ENCODE measurements at regions not wholly inside any gene's neighbourhood (a gene's known extent, or its start where the extent isn't known, plus 50 kb on each side); places are given as distances from the start of the nearest gene placed in this dataset.

DNA sequence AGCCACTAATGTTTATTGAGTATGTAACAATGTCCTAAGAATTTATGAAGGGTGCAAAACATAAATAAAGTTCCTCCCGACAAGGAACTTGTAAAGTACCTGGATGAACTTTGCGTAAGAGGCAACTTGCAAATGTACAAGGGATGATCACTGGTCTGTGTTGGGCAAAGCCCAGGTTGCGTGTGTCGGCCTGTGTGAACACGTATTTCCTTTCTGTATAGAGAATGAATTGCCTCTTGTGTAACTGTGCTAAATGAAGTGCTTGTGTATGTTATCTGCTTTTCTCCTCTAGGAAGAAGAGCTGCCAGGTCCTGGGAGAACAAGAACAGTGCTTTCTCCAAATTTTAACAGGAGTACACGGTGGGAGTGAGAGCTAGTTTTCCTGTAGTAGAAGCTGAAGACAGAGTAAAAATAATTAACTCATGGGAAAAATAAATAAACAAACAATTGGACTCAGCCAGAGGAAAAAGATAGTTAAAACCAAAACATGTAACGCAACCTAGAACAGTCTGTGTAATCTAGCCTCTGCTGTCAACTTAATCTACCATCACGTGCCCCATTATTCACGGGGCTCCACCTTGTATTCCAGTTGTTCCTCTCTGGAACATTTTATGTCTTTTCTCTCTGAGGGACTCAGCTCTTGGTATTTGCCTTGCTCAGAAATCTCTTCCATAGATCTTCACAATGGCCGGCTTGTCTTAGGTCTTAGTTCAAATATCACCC lies 83.7 kb upstream of the RASGRP1 start:
- 92% methylated on average over 10 of the region's 10 CpGs; no CpG with 5 or more reads in 1 of the 2 experiments for WGBS, 2 experiments (ENCODE audit: extremely low coverage in 1 of 2, insufficient coverage in 1 of 2, insufficient read length in 1 of 2, insufficient replicate concordance in 2 of 2, low coverage in 1 of 2, low lambda C conversion rate in 2 of 2, missing lambda C conversion rate in 1 of 2)
- ChIA-PET POLR2A (ENCODE audit: partially characterized antibody) (no interaction called here), CTCF (ENCODE audit: partially characterized antibody) (interaction anchor here (0.6 to 7.1 kb wide), 24 partner anchors 10 to 333 kb away, joined by 3 to 40 read pairs (median 4); partner anchors contain the start of gene RASGRP1)
- TF ChIP-seq EGR1 (IDR thresholded peaks at IDR 0.05; ENCODE audit: borderline replicate concordance, low read depth, low read length) (no peak), PHF8 (conservative IDR thresholded peaks at IDR 0.05; ENCODE audit: low read depth, low read length) (no peak), RBBP5 (IDR thresholded peaks at IDR 0.05; ENCODE audit: borderline replicate concordance, low read depth, low read length) (no peak), ATF3 (IDR thresholded peaks at IDR 0.05; ENCODE audit: insufficient read depth, low read depth, low read length) (no peak), RFX5 (IDR thresholded peaks at IDR 0.05; ENCODE audit: borderline replicate concordance, low read depth, low read length) (no peak), CHD2 (IDR thresholded peaks at IDR 0.05; ENCODE audit: low read length) (no peak), SP4 (IDR thresholded peaks at IDR 0.05; ENCODE audit: low read length) (no peak), NANOG (IDR thresholded peaks at IDR 0.05; ENCODE audit: insufficient read depth, low read depth, low read length, poor library complexity, severe bottlenecking) (no peak), CBX8 (IDR thresholded peaks at IDR 0.05; ENCODE audit: borderline replicate concordance, low read depth, low read length) (no peak), BRCA1 (IDR thresholded peaks at IDR 0.05; ENCODE audit: low read depth, low read length) (no peak)
- TF ChIP-seq, protein P1, sequence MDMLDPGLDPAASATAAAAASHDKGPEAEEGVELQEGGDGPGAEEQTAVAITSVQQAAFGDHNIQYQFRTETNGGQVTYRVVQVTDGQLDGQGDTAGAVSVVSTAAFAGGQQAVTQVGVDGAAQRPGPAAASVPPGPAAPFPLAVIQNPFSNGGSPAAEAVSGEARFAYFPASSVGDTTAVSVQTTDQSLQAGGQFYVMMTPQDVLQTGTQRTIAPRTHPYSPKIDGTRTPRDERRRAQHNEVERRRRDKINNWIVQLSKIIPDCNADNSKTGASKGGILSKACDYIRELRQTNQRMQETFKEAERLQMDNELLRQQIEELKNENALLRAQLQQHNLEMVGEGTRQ (IDR thresholded peaks at IDR 0.05; ENCODE audit: low read length), result no peak

More for the DNA sequence above, 83.7 kb upstream of the RASGRP1 start:
- Histone ChIP-seq H3K23ac (ENCODE audit: insufficient read length) (no peak overlapping the region), H3K23me2 (ENCODE audit: low read depth, low read length) (no peaks in the 10 kb centered on the region), H3K79me2 (ENCODE audit: control insufficient read depth in 1 of 2, insufficient read depth in 2 of 2, low read length in 2 of 2) (no peaks in the 10 kb centered on the region), H4K91ac (replicated peaks; ENCODE audit: insufficient read length, low read length) (no peak overlapping the region), H3K4me1 (replicated peaks in 1 of 4; ENCODE audit: control insufficient read depth in 3 of 4, insufficient read depth in 4 of 4, low read length in 3 of 4) (no peaks in the 10 kb centered on the region), H2BK15ac (ENCODE audit: low read length) (no peak overlapping the region), H3K18ac (ENCODE audit: extremely low read depth, low read length) (no peak overlapping the region), H3K27me3 (replicated peaks in 1 of 4; ENCODE audit: control insufficient read depth in 3 of 4, extremely low read depth in 1 of 4, insufficient read depth in 3 of 4, low read length in 3 of 4) (no peaks in the 10 kb centered on the region), H2AK5ac (ENCODE audit: low read depth, low read length) (no peak overlapping the region), H2BK120ac (replicated peaks; ENCODE audit: low read depth, low read length) (no peak overlapping the region), H4K8ac (ENCODE audit: extremely low read depth, insufficient read depth, low read length) (no peak overlapping the region), H2AFZ (ENCODE audit: low read length) (no peak overlapping the region), H2BK20ac (ENCODE audit: low read length) (no peak overlapping the region), H3K9ac (replicated peaks in 1 of 4; ENCODE audit: extremely low read depth in 1 of 4, low read depth in 3 of 4, low read length in 3 of 4) (no peak overlapping the region), H2BK12ac (ENCODE audit: low read depth, low read length) (no peak overlapping the region), H3K79me1 (ENCODE audit: low read depth, low read length) (no peaks in the 10 kb centered on the region), H3K9me3 (ENCODE audit: insufficient read depth in 2 of 2, low read depth in 1 of 2, low read length in 1 of 2) (no peaks in the 10 kb centered on the region; a peak in 1 of 4 replicates), H3K4me2 (ENCODE audit: insufficient read depth in 1 of 2, low read depth in 2 of 2, low read length in 2 of 2) (no peak overlapping the region), H3K4ac (replicated peaks; ENCODE audit: insufficient read length, low read depth, low read length) (no peak overlapping the region), H3K14ac (ENCODE audit: insufficient read length) (no peak overlapping the region), H3K56ac (replicated peaks; ENCODE audit: insufficient read length, low read depth, low read length) (no peak overlapping the region), H4K20me1 (replicated peaks in 1 of 2; ENCODE audit: control insufficient read depth in 1 of 2, insufficient read depth in 2 of 2, low read length in 2 of 2) (no peaks in the 10 kb centered on the region), H3K27ac (ENCODE audit: low read depth, low read length) (no peak overlapping the region), H3K4me3 (ENCODE audit: extremely low read depth in 1 of 4, insufficient read depth in 2 of 4, low read depth in 3 of 4, low read length in 4 of 4) (no peak overlapping the region), H2BK5ac (ENCODE audit: low read depth, low read length) (no peak overlapping the region), H4K5ac (ENCODE audit: insufficient read length, low read depth, low read length) (no peak overlapping the region), H3K36me3 (ENCODE audit: control insufficient read depth in 2 of 4, insufficient read depth in 4 of 4, low read length in 3 of 4) (no peaks in the 10 kb centered on the region)
- no peak for FAIRE-seq
- no peak for DNase-seq (ENCODE audit: low read depth in 1 of 2, low spot score in 2 of 2)
